NT2/D1 (cell line): ENCODE measurements at regions not wholly inside any gene's neighbourhood (a gene's known extent, or its start where the extent isn't known, plus 50 kb on each side); places are given as distances from the start of the nearest gene placed in this dataset.

Experiments used
- YY1 ChIP-seq: IDR thresholded peaks from 2 replicates; pipeline ENCODE4 v1.6.1; 2011; ENCODE audit not compliant: insufficient read length, insufficient read depth
- ZNF274 ChIP-seq: IDR thresholded peaks from 2 replicates; pipeline ENCODE4 v1.6.1; 2011; ENCODE audit warnings: mild to moderate bottlenecking, low read depth, low read length

- TF ChIP-seq YY1 (no peak), ZNF274 (no peak)
Measured at GRCh38 chr2:150672311-150672710, 184.8 kb upstream of the RND3 start.
